IPS-NIHi11 (cell line): ENCODE measurements at regions not wholly inside any gene's neighbourhood (a gene's known extent, or its start where the extent isn't known, plus 50 kb on each side); places are given as distances from the start of the nearest gene placed in this dataset.
A peak's percentile ranks its signal among the peaks of the same experiment; 100 is the strongest.

Source experiments
- DNase-seq: peaks from one replicate; pipeline ENCODE4 v3.0.0; 2012; ENCODE audit warnings: mixed read lengths, low spot score

DNA sequence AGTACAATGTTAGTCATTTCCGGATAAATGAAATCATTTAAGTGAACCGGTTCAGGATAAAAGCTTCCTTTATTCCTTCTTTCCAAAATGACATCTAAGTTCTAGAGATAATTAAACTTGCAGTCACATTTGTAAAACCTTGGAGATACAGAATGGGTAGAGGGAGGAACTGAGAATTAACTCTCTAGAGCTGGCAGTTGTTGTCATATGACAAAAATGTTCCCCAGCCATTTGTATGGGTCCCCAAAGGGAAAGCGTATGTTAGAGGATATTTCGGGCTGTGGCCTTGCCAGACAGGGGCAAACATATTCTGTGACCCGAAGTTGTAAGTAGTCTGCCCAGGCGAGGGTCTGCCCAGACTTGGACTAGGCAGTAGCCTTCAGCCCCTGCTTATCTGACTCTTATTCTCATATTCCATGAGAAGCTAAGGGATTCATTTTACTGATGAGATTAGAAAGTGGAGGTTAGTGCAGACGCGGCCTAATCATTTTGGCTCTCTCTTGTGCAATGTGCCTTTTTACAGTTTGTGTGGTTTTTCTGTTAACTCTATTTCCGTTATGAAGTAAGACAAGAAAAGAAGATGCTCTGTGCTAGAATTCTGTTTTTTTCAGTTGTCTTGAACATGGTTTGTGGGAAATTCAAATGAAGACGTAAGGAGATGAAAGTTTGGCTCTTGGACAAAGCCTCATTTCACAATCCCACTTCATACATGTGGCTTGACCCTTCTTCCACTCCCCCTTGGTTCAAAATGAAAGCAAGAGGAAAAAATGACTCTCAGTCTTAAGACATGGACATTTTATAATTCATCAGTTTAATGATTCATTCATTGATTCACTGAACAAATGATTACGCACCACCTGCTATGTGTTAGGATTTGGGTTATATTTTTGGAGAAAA is 2394.2 kb upstream of the AGA start:
- DNase-seq = no peak

- DNase-seq = peak; percentile 44
These were observed 2399.8 kb upstream of the TENM3 start for GRCh38 chr4:179843370-179843769.

DNA sequence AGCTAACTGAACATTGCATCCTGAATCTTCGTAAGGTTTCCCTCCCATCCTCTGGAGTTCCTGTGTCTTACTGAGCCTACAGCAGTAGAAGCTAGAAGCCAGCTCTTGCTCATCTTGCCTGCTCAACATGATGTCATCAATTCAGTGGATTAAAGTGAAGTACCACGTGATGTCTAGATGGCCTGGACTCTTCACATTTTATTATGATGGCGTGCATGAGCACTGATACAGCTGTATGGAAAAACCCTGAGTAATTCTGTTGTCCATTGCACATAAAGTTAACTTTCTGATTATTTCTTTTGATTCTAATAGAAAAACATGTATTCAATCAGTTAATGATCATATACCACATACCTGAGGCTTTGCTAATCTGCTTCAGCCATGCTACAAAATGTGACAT is 2387.7 kb upstream of the TENM3 start:
- no peak for DNase-seq

- DNase-seq = no peak
These were observed 2385.0 kb upstream of the TENM3 start for GRCh38 chr4:179858221-179858620.

GRCh38 chr4:179867300-179867878 is 2375.8 kb upstream of the TENM3 start:
- DNase-seq = peak; percentile 75

DNA sequence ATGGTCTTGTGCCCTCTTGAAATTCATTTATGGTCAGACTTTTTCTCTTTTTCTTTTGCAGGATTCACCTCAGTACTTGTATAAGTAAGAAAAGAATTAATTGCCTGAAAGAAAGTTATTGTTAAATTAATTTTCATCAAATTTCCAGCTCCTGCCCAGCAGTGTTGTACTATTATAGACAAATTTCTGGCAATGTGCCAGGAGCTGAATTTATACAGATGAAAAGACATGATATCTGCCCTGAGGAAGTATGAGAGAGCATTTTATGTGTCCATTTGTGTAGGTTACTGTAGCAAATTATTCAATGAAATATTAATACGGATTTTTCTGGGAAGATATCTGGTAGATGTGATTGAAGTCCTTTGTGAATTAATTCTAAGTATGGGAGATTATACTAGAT is 2371.5 kb upstream of the TENM3 start:
- DNase-seq = no peak

DNA sequence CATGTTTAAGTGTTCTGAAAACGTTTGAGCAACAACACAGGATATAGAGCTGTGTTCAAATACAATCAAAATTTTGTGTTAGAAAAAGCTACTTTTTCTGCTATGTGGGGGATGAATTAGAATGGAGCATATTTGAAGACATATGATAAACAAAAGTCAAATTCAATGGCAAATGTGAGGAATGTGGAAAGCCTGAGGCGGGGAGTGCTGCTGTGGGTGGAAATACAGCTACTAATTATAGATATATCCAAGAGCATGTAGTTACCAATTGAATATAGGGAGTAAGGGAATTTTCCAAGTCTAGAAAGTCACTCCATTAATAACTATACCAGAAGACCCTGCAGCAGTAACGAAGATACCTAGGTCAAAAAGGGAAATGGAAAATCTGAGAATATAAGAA is 2370.4 kb upstream of the TENM3 start:
- DNase-seq = no peak

GRCh38 chr4:179880756-179881155 is 2362.4 kb upstream of the TENM3 start:
- no peak for DNase-seq

GRCh38 chr4:179894066-179894778 is 2349.0 kb upstream of the TENM3 start:
- DNase-seq = no peak

GRCh38 chr4:179919587-179919986 is 2323.6 kb upstream of the TENM3 start:
- no peak for DNase-seq

GRCh38 chr4:179927473-179927872 is 2315.7 kb upstream of the TENM3 start:
- no peak for DNase-seq

GRCh38 chr4:179941911-179942310 is 2301.3 kb upstream of the TENM3 start:
- DNase-seq = no peak

DNA sequence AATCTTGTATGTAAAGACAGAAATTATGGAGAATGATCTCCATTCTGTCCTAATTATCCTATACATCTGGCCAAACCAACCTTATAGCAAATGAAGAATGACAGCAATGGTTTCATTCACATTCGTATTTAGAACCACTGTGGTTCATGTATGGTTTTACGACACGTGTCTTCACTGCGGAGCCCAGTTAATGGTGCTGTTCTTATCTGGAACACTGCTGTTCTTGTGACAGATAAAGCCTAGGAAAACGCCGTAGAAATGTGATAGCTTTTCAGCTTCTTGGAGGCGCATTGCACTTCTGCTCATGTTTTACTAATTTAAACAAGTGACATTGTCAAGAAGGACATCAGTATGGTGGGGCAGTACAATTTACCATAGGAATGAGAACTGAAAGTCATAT is 2266.4 kb upstream of the TENM3 start:
- DNase-seq = no peak

GRCh38 chr4:179977378-179977777 is 2265.8 kb upstream of the TENM3 start:
- DNase-seq = no peak

DNA sequence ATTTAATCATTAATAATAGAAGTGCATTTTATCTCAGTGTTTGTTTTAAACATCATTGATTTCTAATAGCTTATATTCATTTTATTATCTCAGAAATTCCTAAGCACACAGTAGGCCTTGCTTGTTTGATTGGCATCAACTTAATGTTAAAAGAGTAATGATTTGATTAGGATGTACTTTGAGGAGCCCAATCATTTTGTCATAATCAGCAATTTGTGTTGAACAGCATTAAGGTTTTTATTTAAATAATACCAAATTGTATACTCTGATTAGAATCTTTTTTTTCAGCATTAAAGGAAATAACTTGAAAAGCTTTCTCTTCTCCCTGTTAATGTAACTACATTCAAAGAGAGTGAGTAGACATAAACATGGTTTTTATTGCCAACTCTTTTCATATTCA is 2262.0 kb upstream of the TENM3 start:
- DNase-seq = no peak

- no peak for DNase-seq
These were observed 2253.2 kb upstream of the TENM3 start for GRCh38 chr4:179989975-179990374.

- no peak for DNase-seq
These were observed 2233.9 kb upstream of the TENM3 start for GRCh38 chr4:180009316-180009715.

GRCh38 chr4:180028682-180029081 is 2214.5 kb upstream of the TENM3 start:
- peak; percentile 23 for DNase-seq

- no peak for DNase-seq
These were observed 2211.9 kb upstream of the TENM3 start for GRCh38 chr4:180031330-180031729.

DNA sequence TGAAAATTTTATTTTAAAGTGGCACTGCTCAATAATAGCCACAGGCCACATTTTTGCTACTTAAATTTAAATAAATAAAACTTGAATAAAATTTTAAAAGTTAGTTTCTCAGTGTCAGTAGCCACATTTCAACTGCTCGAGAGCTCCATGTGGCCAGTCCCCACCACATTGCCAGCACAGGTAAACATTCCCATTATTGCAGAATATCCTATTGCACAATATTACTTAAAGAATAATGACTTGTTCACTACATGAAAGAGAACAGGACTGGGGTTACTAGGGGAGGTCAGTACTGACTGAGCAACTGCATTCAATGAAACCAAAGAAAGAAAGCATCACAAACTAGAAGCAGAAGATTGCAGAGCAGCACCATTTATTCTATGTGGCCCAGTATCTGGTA is 2201.6 kb upstream of the TENM3 start:
- no peak for DNase-seq

GRCh38 chr4:180052629-180053028 is 2190.6 kb upstream of the TENM3 start:
- DNase-seq = no peak

GRCh38 chr4:180054291-180054690 is 2188.9 kb upstream of the TENM3 start:
- no peak for DNase-seq

GRCh38 chr4:180057299-180057721 is 2185.9 kb upstream of the TENM3 start:
- peak; percentile 7 for DNase-seq
